AG04450 (cell line): ENCODE measurements at regions not wholly inside any gene's neighbourhood (a gene's known extent, or its start where the extent isn't known, plus 50 kb on each side); places are given as distances from the start of the nearest gene placed in this dataset.

Source experiments
- CTCF ChIA-PET: fragments of 300-600, 350-600 bp; formaldehyde crosslinking; extraction: SDS; loops from one replicate; lab custom pipeline; 2022; ENCODE audit warnings: antibody characterized with exemption, inconsistent platforms; lab: Charles Lee
- POLR2A ChIA-PET: fragments of 350-600 bp; formaldehyde crosslinking; extraction: SDS; loops from one replicate; lab custom pipeline; 2021; ENCODE audit warnings: antibody characterized with exemption, inconsistent platforms; lab: Yijun Ruan, JAX
- DNase-seq: peaks from one replicate; pipeline ENCODE4 v3.0.0-alpha.2; 2011; ENCODE audit warnings: low read depth, low spot score
- H3K27ac ChIP-seq: one replicate; pipeline ENCODE4 v1.5.1; 2012; ENCODE audit warnings: low read depth, low read length, control low read depth
- H3K27me3 ChIP-seq: one replicate; pipeline ENCODE4 v1.6.0; 2012; ENCODE audit warnings: low read length; ENCODE audit not compliant: control insufficient read depth, insufficient read depth
- H3K4me3 ChIP-seq: 2 replicates; pipeline ENCODE4 v1.5.1; 2011; ENCODE audit warnings: mild to moderate bottlenecking, low read depth, low read length, control low read depth
- H3K9me3 ChIP-seq: 2 replicates; pipeline ENCODE4 v1.5.1; 2012; ENCODE audit warnings: low read length; ENCODE audit not compliant: control insufficient read depth, insufficient read depth
- CTCF ChIP-seq: IDR thresholded peaks from 2 replicates; pipeline ENCODE4 v1.5.1; 2011; ENCODE audit warnings: low read depth, low read length, control low read depth, inconsistent platforms

GRCh38 chr10:118488710-118489497, 106.5 kb downstream of the PRLHR start:
- Histone ChIP-seq H3K27me3 (no peaks in the 10 kb centered on the region), H3K9me3 (0 out of 2 replicates have a peak, but pooled peaks cover 4% of the 10 kb centered on the region), H3K4me3 (no peak overlapping the region), H3K27ac (no peak overlapping the region)
- no peak for TF ChIP-seq CTCF
- POLR2A ChIA-PET = no interaction called here
- CTCF ChIA-PET = no interaction called here
- no peak for DNase-seq

GRCh38 chr10:118485641-118486040, 109.8 kb downstream of the PRLHR start:
- CTCF ChIA-PET = no interaction called here
- no peak overlapping the region for H3K27ac ChIP-seq

GRCh38 chr10:118484152-118484871, 111.1 kb downstream of the PRLHR start:
- TF ChIP-seq CTCF = no peak
- Histone ChIP-seq H3K27me3 (no peaks in the 10 kb centered on the region), H3K27ac (no peak overlapping the region), H3K9me3 (0 out of 2 replicates have a peak, but pooled peaks cover 4% of the 10 kb centered on the region), H3K4me3 (no peak overlapping the region)
- CTCF ChIA-PET = interaction anchor here (0.6 to 0.9 kb wide), 3 partner anchors 16 to 85 kb away, joined by 3 to 9 read pairs (median 4); no protein-coding TSS in a partner anchor
- no peak for DNase-seq
- POLR2A ChIA-PET = no interaction called here

More at GRCh38 chr10:118485641-118486040, 109.8 kb downstream of the PRLHR start:
- Histone ChIP-seq H3K27me3 (no peaks in the 10 kb centered on the region), H3K4me3 (no peak overlapping the region), H3K9me3 (0 out of 2 replicates have a peak, but pooled peaks cover 4% of the 10 kb centered on the region)
- POLR2A ChIA-PET = no interaction called here
- no peak for TF ChIP-seq CTCF
- DNase-seq = no peak

- Histone ChIP-seq H3K9me3 (0 out of 2 replicates have a peak, but pooled peaks cover 4% of the 10 kb centered on the region), H3K4me3 (no peak overlapping the region), H3K27me3 (no peaks in the 10 kb centered on the region), H3K27ac (no peak overlapping the region)
- no peak for TF ChIP-seq CTCF
- ChIA-PET POLR2A (no interaction called here), CTCF (no interaction called here)
- DNase-seq = no peak
Observed at GRCh38 chr10:118483496-118483895, 112.0 kb downstream of the PRLHR start.
